Psoas muscle (tissue), 7 donors: ENCODE measurements at regions not wholly inside any gene's neighbourhood (a gene's known extent, or its start where the extent isn't known, plus 50 kb on each side); places are given as distances from the start of the nearest gene placed in this dataset.
"Not testable (repeated sequence)": the region's sequence is repeated elsewhere in the genome, so short reads cannot be mapped to it uniquely, and the experiment has no call there.

Source experiments
- ATAC-seq, 4 donors: fragments of 200-7000 bp; cut with Tn5 transposase; one replicate each; pipeline ENCODE4 v1.9.1; 2020; ENCODE audit warnings: moderate library complexity in 3 of 4, mild to moderate bottlenecking in 2 of 4
- DNase-seq, 2 donors: peaks; one replicate each; pipeline ENCODE4 v3.0.0-alpha.2; 2020
- H3K27ac ChIP-seq: fragments of 200-600 bp; one replicate; pipeline ENCODE4 v1.8.0; 2022
- H3K27me3 ChIP-seq, 3 donors: fragments of 200-600 bp in 1 of 3; one replicate each; pipeline versions ENCODE4 v1.6.1 to v1.8.0; 2013 to 2022; ENCODE audit warnings: low read length in 2 of 3, mild to moderate bottlenecking in 2 of 3, moderate library complexity in 1 of 3; ENCODE audit not compliant: insufficient read depth in 3 of 3
- H3K36me3 ChIP-seq, 2 donors: fragments of 200-600 bp in 1 of 2; one replicate each; pipeline versions ENCODE4 v1.6.1 to v1.8.0; 2013 to 2022; ENCODE audit warnings: low read depth in 1 of 2, mild to moderate bottlenecking in 1 of 2, moderate library complexity in 1 of 2; ENCODE audit not compliant: insufficient read depth in 1 of 2
- H3K4me1 ChIP-seq: fragments of 200-600 bp; one replicate; pipeline ENCODE4 v1.8.0; 2022
- H3K4me3 ChIP-seq: fragments of 200-600 bp; one replicate; pipeline ENCODE4 v1.8.0; 2022; ENCODE audit warnings: mild to moderate bottlenecking
- H3K9me3 ChIP-seq: fragments of 200-600 bp; one replicate; pipeline ENCODE4 v1.8.0; 2022
- WGBS, 3 donors: extraction: QIAGEN DNeasy Blood & Tissue Kit; methylation state at CpG; one replicate each; pipeline versions ENCODE4 v1.1.6 to v1.1.7; 2013; 5-methylcytosine and 5-hydroxymethylcytosine counted together
- intact Hi-C, 2 donors: fragments of 100-400 bp; cut with DNase I; formaldehyde crosslinking; loops; one replicate each; pipeline versions ENCODE4 v1.11.0 to v1.14.2; 2022
- TF ChIP-seq, protein P1 (sequence below): fragments of 200-600 bp; IDR thresholded peaks from one replicate; pipeline ENCODE4 v1.8.0; 2022; ENCODE audit warnings: antibody characterized with exemption
- donor health status: healthy with polysubstance abuse.
- donor health status: DM: no; HTN: no; CAD: no; lungs with moderate emphysema.
- donor health status: Bipolar disorder and iron deficiency.
- donor health status: healthy.
- donor health status: DM: yes; HTN: yes; CAD: no.
- donor health status: DM: no; HTN: no; CAD: no.
- donor health status: DM: yes; HTN: yes; CAD: no.

GRCh38 chr18:77343846-77344510 is 94.3 kb downstream of the GALR1 start:
- no peak overlapping the region for H3K4me3 ChIP-seq
- 74 to 81% (median 80%) methylated on average over 14 of the region's 14 CpGs for WGBS, 3 donors
- TF ChIP-seq, protein P1, sequence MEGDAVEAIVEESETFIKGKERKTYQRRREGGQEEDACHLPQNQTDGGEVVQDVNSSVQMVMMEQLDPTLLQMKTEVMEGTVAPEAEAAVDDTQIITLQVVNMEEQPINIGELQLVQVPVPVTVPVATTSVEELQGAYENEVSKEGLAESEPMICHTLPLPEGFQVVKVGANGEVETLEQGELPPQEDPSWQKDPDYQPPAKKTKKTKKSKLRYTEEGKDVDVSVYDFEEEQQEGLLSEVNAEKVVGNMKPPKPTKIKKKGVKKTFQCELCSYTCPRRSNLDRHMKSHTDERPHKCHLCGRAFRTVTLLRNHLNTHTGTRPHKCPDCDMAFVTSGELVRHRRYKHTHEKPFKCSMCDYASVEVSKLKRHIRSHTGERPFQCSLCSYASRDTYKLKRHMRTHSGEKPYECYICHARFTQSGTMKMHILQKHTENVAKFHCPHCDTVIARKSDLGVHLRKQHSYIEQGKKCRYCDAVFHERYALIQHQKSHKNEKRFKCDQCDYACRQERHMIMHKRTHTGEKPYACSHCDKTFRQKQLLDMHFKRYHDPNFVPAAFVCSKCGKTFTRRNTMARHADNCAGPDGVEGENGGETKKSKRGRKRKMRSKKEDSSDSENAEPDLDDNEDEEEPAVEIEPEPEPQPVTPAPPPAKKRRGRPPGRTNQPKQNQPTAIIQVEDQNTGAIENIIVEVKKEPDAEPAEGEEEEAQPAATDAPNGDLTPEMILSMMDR = no peak
- no peaks in the 10 kb centered on the region for H3K36me3 ChIP-seq
- intact Hi-C loops = no loop called here
- ATAC-seq (no peak), DNase-seq (no peak)
- no peak overlapping the region for H3K27ac ChIP-seq
- no peaks in the 10 kb centered on the region for H3K4me1 ChIP-seq
- H3K9me3 ChIP-seq = no peaks in the 10 kb centered on the region
- peaks cover 0 to 4% (median 0%) of the 10 kb centered on the region in 3 donors for H3K27me3 ChIP-seq

DNA sequence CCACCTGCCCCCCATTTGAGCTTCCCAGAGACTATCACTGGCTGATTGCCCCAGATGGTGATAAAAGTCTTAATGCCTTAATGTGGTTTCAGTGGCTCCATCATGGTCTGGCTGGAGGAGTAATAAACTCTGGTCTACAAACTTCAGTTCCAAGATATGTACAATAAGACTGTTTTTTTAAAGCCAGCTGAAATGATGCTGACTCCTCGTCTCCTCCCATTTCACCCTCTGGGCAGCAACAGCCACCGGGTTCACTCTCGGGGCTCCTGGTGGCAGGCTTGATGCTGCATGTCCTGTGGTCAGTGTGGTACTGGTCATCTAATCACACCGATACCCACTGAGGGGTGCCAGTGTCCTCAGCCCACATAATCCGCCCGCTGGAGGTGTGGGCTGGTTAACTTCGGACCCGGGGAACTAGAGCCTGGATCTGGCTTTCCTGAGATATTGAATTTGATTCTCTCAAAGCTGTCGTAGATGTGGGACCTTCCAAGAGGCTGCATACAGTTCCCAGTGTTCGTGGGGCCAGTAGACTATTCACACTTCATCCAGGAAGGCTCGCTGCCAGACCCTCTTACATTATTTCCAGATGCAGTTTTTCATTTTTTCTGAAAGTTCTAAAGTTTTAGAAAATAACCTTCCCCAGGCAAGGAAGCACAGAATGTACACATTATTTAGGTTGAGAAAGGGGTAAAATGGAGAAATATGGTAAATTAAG is 95.3 kb downstream of the GALR1 start:
- TF ChIP-seq, protein P1 = no peak
- peaks cover 1% of the 10 kb centered on the region for H3K9me3 ChIP-seq
- H3K4me3 ChIP-seq = no peak overlapping the region
- H3K36me3 ChIP-seq = no peaks in the 10 kb centered on the region
- 71 to 78% (median 72%) methylated on average over 11 of the region's 11 CpGs for WGBS, 3 donors
- peaks cover 0 to 2% (median 0%) of the 10 kb centered on the region in 3 donors for H3K27me3 ChIP-seq
- no peaks in the 10 kb centered on the region for H3K4me1 ChIP-seq
- intact Hi-C loops = no loop called here
- DNase-seq (no peak), ATAC-seq (no peak)
- no peak overlapping the region for H3K27ac ChIP-seq

GRCh38 chr18:77346208-77346810 is 96.7 kb downstream of the GALR1 start:
- TF ChIP-seq, protein P1 = no peak
- 76 to 82% (median 80%) methylated on average over 2 of the region's 2 CpGs for WGBS, 3 donors
- no peak overlapping the region for H3K4me3 ChIP-seq
- intact Hi-C loops = no loop called here
- peaks cover 0 to 2% (median 0%) of the 10 kb centered on the region in 3 donors for H3K27me3 ChIP-seq
- peaks cover 4% of the 10 kb centered on the region for H3K9me3 ChIP-seq
- H3K27ac ChIP-seq = no peak overlapping the region
- ATAC-seq = no peak
- no peaks in the 10 kb centered on the region for H3K4me1 ChIP-seq
- no peaks in the 10 kb centered on the region for H3K36me3 ChIP-seq
- DNase-seq = no peak

GRCh38 chr18:77353349-77353748 is 103.7 kb downstream of the GALR1 start:
- H3K4me3 ChIP-seq, DNase-seq, H3K9me3 ChIP-seq, H3K4me1 ChIP-seq, H3K27me3 ChIP-seq, ATAC-seq, H3K27ac ChIP-seq, H3K36me3 ChIP-seq, intact Hi-C loops: not testable (repeated sequence)
- WGBS, 3 donors = 59 to 62% (median 61%) methylated on average over 3 of the region's 3 CpGs

- H3K27me3 ChIP-seq = peaks cover 0 to 2% (median 2%) of the 10 kb centered on the region in 3 donors
- 65 to 81% (median 76%) methylated on average over 4 of the region's 4 CpGs for WGBS, 3 donors
- TF ChIP-seq, protein P1 = no peak
- ATAC-seq (no peak), DNase-seq (no peak)
- no peak overlapping the region for H3K4me3 ChIP-seq
- H3K9me3 ChIP-seq = no peaks in the 10 kb centered on the region
- H3K4me1 ChIP-seq = no peaks in the 10 kb centered on the region
- no peak overlapping the region for H3K27ac ChIP-seq
- intact Hi-C loops = no loop called here
- H3K36me3 ChIP-seq = no peaks in the 10 kb centered on the region
Measured at GRCh38 chr18:77359561-77360314, 110.1 kb downstream of the GALR1 start.
